ENCODE measurements at regions not wholly inside any gene's neighbourhood (a gene's known extent, or its start where the extent isn't known, plus 50 kb on each side); places are given as distances from the start of the nearest gene placed in this dataset.

DNA sequence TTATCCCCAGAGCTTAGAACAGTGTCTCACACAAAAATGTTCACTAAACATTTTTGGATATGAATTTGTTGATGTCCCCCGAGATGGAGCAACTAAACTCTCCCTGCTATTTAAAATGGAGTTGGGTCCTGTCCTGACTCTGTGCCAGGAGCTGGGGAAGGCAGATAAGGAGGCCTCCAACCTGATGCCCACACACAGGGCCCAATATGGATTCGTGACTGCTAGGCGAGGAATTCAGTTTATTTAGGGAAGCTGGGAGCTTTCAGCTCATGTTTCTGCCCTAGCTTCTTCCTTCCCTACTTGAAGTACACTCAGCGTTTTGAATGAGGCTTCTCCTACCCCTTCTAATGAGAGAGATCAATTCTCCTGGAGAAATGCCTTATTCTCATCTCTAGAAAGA, 373.0 kb upstream of the LARGE1 start:
- no peak for DNase-seq (ENCODE audit: insufficient read length)
- TF ChIP-seq POLR2AphosphoS5 (IDR thresholded peaks at IDR 0.05; ENCODE audit: low read depth, low read length) (no peak), POLR2A (IDR thresholded peaks at IDR 0.05; ENCODE audit: low read depth, low read length) (no peak), TAF1 (IDR thresholded peaks at IDR 0.05; ENCODE audit: borderline replicate concordance, low read depth, low read length) (no peak)
- FAIRE-seq: no peak

DNA sequence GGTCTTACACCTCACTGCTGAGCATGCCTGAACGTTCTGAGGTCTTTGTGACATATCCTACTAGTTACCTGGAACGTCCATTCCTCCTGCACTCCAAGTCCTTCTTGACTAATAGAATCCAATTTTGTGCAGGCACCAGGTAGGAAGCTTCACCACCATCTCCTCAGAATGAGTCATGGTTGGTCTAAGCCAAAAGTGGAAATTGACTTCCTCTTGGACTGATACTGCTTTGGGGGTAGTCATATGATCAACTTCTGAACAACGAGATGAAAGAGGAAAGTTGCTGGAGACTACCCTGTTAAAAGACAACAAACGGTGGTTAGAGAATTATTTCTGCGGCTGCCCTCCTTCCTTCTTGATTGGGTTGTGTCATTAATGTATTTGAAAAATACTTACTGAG, 374.2 kb upstream of the LARGE1 start:
- TF ChIP-seq TAF1 (IDR thresholded peaks at IDR 0.05; ENCODE audit: borderline replicate concordance, low read depth, low read length) (no peak), POLR2AphosphoS5 (IDR thresholded peaks at IDR 0.05; ENCODE audit: low read depth, low read length) (no peak), POLR2A (IDR thresholded peaks at IDR 0.05; ENCODE audit: low read depth, low read length) (no peak)
- DNase-seq (ENCODE audit: insufficient read length) (no peak), FAIRE-seq (no peak)

DNA sequence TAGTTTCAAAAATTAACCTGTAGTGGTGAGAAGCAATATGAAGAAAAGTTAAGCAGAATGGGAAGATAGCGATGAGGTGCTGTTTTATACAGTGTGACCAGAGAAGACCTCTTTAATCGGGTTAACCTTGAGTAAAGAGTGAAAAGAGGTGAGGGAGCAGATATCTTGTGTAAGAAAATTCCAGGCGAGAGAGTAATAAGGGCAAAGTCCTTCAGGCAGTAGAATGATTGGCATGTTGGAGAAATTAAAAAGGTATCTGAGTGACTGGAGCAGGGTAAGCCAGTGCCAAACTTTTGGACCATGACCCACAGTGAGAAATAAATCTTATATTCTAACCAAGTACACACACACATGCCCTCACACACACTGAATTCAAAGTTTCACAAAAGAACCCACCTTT, 374.7 kb upstream of the LARGE1 start:
- no peak for FAIRE-seq

DNA sequence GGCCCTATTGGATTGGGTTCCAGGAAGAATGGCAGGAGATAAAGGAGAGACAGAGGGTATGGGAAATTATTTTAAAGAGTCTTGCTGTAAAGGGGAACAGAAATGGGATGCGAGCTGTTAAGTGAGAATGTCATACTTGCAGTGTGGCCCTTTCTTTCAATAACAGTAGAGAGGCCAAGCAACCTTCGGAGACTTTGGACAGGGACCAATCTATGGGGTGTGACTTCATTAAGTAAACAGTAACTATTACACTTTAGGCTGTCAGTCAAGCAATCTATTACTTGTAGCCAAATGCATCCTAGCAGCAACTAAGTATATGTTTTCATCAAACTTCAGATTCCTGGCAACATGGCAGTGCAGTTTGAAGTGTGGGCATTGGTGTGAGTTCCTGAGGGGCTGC, 376.2 kb upstream of the LARGE1 start:
- FAIRE-seq: no peak
- TF ChIP-seq TAF1 (IDR thresholded peaks at IDR 0.05; ENCODE audit: borderline replicate concordance, low read depth, low read length) (no peak), POLR2A (IDR thresholded peaks at IDR 0.05; ENCODE audit: low read depth, low read length) (no peak), POLR2AphosphoS5 (IDR thresholded peaks at IDR 0.05; ENCODE audit: low read depth, low read length) (no peak)
- DNase-seq (ENCODE audit: insufficient read length): no peak

More for the DNA sequence above, 374.7 kb upstream of the LARGE1 start:
- no peak for DNase-seq (ENCODE audit: insufficient read length)
- TF ChIP-seq POLR2AphosphoS5 (IDR thresholded peaks at IDR 0.05; ENCODE audit: low read depth, low read length) (no peak), POLR2A (IDR thresholded peaks at IDR 0.05; ENCODE audit: low read depth, low read length) (no peak), TAF1 (IDR thresholded peaks at IDR 0.05; ENCODE audit: borderline replicate concordance, low read depth, low read length) (no peak)

DNA sequence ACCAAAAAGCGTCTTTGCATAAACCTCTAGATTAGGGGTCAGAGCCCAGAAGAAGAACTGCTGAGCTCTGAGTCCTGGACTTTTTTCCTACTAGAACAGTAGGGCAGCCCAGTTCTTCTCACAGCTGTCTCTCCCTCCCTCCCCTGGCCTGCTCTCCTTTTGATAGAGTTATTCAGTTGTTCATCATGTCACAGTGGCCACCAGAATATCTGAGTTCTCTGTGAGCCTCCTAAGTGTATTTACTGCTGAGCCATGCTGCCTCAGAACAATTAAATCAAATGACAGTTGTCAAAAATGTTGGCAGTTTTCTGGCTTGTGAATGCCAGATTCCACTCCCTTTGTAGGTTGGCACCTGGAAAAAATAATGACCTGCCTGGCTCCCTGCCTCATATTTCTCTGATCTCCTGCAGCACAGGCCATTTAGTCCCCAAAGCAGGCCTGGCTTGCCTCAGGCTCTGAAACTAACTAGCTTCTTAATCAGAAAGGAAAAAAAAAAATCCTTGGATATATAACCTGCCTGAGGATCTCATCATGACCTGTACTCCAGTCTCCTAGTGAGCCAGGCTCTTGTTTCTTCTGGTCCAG, 377.4 kb upstream of the LARGE1 start:
- DNase-seq (ENCODE audit: insufficient read length) (no peak), FAIRE-seq (no peak)
- TF ChIP-seq POLR2A (IDR thresholded peaks at IDR 0.05; ENCODE audit: low read depth, low read length) (no peak), TAF1 (IDR thresholded peaks at IDR 0.05; ENCODE audit: borderline replicate concordance, low read depth, low read length) (no peak), POLR2AphosphoS5 (IDR thresholded peaks at IDR 0.05; ENCODE audit: low read depth, low read length) (no peak)

DNA sequence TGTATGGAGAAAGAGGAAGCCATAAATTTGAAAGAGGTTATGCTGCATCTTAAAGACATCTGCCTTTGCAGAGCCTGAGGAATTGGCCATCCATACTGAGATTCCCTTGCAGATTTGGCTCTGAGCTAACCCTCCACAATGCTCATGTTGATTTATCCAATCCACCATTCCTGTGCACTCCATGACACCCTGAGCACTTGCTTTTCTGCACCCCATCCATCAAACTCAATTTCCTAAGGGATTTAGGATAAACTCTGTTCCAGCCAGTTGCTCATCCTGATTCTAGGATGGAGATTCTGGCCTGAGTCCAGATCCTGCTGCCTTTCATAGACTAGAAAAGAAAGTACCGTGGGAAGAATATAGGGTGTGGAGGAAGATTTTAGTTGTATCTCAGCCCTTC, 379.2 kb upstream of the LARGE1 start:
- DNase-seq (ENCODE audit: insufficient read length): no peak
- FAIRE-seq: no peak
- no peak for TF ChIP-seq TAF1 (IDR thresholded peaks at IDR 0.05; ENCODE audit: borderline replicate concordance, low read depth, low read length)
- TF ChIP-seq POLR2A (IDR thresholded peaks at IDR 0.05; ENCODE audit: low read depth, low read length): no peak
- TF ChIP-seq POLR2AphosphoS5 (IDR thresholded peaks at IDR 0.05; ENCODE audit: low read depth, low read length): no peak

DNA sequence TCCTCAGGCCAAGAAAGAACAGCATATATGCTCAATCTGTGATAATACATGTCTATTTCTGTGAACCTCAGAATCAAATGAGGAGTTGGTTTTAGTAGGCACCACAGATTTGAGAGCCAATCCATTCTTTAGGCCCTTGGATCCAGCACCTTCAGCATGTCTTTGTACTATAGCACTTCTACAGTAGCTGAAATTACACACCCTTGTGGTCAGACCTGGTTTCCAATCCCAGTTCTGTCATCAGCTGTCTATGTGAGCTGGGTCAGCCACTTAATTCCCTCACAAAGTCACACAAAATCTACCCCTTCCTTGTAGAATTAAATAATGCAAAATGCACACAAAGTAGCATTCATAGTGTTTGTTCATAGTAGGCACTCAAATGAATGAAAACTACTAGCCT, 381.3 kb upstream of the LARGE1 start:
- DNase-seq (ENCODE audit: insufficient read length): no peak
- FAIRE-seq: no peak
- TF ChIP-seq TAF1 (IDR thresholded peaks at IDR 0.05; ENCODE audit: borderline replicate concordance, low read depth, low read length) (no peak), POLR2AphosphoS5 (IDR thresholded peaks at IDR 0.05; ENCODE audit: low read depth, low read length) (no peak), POLR2A (IDR thresholded peaks at IDR 0.05; ENCODE audit: low read depth, low read length) (no peak)

DNA sequence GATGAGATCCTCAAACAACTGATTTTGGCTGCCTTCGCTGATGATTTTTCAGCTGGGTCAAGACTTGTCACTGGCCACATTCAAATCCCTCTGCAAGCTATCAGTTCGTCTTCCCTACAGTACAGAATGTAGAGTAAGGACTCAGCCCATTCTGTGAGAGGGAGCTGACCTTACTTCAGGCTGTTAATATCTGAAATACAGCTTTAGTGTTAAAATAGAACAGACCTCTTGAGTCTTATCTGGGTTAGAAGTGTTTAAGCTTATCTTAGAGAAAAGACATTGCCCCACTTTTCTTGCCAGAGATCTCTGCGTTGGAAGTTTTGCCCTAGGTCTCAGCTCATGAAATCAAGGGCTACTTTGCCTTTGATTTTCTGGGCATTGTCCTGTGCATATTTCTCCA, 383.4 kb upstream of the LARGE1 start:
- TF ChIP-seq POLR2AphosphoS5 (IDR thresholded peaks at IDR 0.05; ENCODE audit: low read depth, low read length) (no peak), POLR2A (IDR thresholded peaks at IDR 0.05; ENCODE audit: low read depth, low read length) (no peak), TAF1 (IDR thresholded peaks at IDR 0.05; ENCODE audit: borderline replicate concordance, low read depth, low read length) (no peak)
- DNase-seq (ENCODE audit: insufficient read length): no peak
- no peak for FAIRE-seq

DNA sequence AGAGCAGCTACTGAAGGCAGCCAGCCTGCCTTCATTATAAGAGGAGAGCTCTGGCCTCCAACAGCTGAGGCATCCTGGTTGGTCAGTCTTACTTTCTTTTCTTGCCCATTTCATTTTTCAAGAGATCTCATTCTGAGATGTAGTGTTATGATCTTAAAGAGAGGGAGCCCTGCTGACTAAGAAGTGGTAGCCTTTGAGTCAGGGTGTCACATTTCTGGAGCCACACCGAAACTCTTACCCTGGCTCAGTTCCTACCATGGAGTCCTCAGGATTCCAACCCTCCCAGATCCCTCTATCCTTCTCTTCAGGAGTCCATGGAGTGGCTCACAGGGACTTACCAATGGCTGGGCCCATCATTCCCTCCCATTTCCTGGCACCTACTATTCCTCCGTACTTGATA, 386.1 kb upstream of the LARGE1 start:
- TF ChIP-seq TAF1 (IDR thresholded peaks at IDR 0.05; ENCODE audit: borderline replicate concordance, low read depth, low read length) (no peak), POLR2AphosphoS5 (IDR thresholded peaks at IDR 0.05; ENCODE audit: low read depth, low read length) (no peak), POLR2A (IDR thresholded peaks at IDR 0.05; ENCODE audit: low read depth, low read length) (no peak)
- FAIRE-seq (no peak), DNase-seq (ENCODE audit: insufficient read length) (no peak)

DNA sequence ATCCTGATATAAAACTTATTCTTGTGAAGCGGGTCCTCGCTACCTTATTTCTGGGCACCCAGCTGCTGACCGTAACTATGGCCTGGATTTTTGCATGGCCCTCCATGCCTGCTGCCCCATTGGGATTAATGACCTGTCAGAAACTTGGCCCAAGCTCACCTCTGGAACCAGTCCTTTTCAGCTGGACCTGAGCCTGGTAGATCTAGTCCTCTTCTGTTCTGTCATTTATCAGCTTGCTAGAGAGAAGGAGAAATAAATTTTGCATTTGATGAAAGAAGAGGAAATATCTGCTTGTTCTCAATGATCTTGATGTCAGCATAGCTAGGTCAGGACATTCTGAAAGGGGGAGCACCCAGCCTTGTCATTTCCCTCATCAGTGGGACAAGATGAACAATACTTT, 387.8 kb upstream of the LARGE1 start:
- FAIRE-seq (no peak), DNase-seq (ENCODE audit: insufficient read length) (no peak)
- no peak for TF ChIP-seq TAF1 (IDR thresholded peaks at IDR 0.05; ENCODE audit: borderline replicate concordance, low read depth, low read length)
- TF ChIP-seq POLR2AphosphoS5 (IDR thresholded peaks at IDR 0.05; ENCODE audit: low read depth, low read length): no peak
- TF ChIP-seq POLR2A (IDR thresholded peaks at IDR 0.05; ENCODE audit: low read depth, low read length): no peak

DNA sequence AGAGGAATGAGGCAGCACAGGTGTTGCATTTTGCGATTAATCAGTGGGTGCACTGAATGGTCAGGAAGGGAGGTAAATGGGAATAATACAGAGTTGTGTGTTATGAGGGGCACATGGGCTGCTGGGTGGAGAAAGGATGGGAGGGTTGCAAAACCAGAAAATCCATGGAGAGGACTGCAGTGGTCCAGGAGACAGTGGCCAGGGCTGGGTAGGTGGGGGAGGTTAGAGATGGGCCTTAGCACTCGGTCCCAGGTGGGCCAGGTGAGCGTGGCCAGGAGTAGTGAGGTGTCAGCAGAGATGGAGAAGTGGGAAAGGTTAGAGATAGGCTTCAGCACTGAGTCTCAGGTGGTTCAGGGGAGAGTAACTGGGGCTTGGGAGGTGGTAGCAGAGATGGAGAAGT, 399.1 kb upstream of the LARGE1 start:
- no peak for FAIRE-seq
- TF ChIP-seq TAF1 (IDR thresholded peaks at IDR 0.05; ENCODE audit: borderline replicate concordance, low read depth, low read length) (no peak), POLR2A (IDR thresholded peaks at IDR 0.05; ENCODE audit: low read depth, low read length) (no peak), POLR2AphosphoS5 (IDR thresholded peaks at IDR 0.05; ENCODE audit: low read depth, low read length) (no peak)
- no peak for DNase-seq (ENCODE audit: insufficient read length)

DNA sequence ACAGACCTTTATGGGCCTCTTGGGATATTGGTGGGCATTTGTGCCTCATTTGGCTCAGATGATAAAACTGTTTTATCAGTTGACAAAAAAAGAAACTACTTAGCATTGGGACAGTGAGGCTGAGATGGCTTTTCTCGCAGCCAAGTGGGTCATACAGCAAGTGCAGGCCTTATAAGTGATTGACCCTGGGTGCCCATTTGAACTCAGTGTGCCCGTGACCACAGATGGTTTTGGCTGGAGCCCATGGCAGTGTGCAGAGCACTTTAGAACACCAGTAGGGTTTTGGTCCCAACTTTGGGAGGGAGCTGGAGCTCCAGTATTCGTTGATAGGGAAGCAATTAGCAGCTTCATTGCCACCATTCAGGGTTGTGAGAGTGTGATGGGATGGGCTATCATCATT, 404.5 kb upstream of the LARGE1 start:
- FAIRE-seq: no peak
- DNase-seq (ENCODE audit: insufficient read length): no peak
- TF ChIP-seq TAF1 (IDR thresholded peaks at IDR 0.05; ENCODE audit: borderline replicate concordance, low read depth, low read length): no peak
- no peak for TF ChIP-seq POLR2A (IDR thresholded peaks at IDR 0.05; ENCODE audit: low read depth, low read length)
- no peak for TF ChIP-seq POLR2AphosphoS5 (IDR thresholded peaks at IDR 0.05; ENCODE audit: low read depth, low read length)

All from GM12892 (cell line).